HG03565 (cell line): ENCODE measurements at regions not wholly inside any gene's neighbourhood (a gene's known extent, or its start where the extent isn't known, plus 50 kb on each side); places are given as distances from the start of the nearest gene placed in this dataset.

ENCODE experiments used
- ATAC-seq: cut with Tn5 transposase; IDR thresholded peaks from one replicate; pipeline ENCODE4 v1.9.1; 2021; ENCODE audit warnings: mild to moderate bottlenecking, moderate library complexity; ENCODE audit not compliant: unreplicated experiment

- no peak for ATAC-seq
These were observed 178.6 kb upstream of the RBMS1 start for GRCh38 chr2:160672211-160672610.

GRCh38 chr2:160674146-160674750 lies 180.6 kb upstream of the RBMS1 start:
- ATAC-seq, result no peak

GRCh38 chr2:160679686-160680085 lies 186.1 kb upstream of the RBMS1 start:
- ATAC-seq, result no peak

- ATAC-seq, result no peak
These were observed 186.7 kb upstream of the RBMS1 start for GRCh38 chr2:160680294-160680693.

- ATAC-seq, result no peak
These were observed 187.4 kb upstream of the RBMS1 start for GRCh38 chr2:160680974-160681373.

GRCh38 chr2:160683206-160683605 lies 189.6 kb upstream of the RBMS1 start:
- ATAC-seq, result no peak

- no peak for ATAC-seq
These were observed 194.0 kb upstream of the RBMS1 start for GRCh38 chr2:160687629-160688028.

GRCh38 chr2:160689441-160689840 lies 195.8 kb upstream of the RBMS1 start:
- no peak for ATAC-seq

- ATAC-seq, result no peak
These were observed 200.6 kb upstream of the RBMS1 start for GRCh38 chr2:160694221-160694620.

DNA sequence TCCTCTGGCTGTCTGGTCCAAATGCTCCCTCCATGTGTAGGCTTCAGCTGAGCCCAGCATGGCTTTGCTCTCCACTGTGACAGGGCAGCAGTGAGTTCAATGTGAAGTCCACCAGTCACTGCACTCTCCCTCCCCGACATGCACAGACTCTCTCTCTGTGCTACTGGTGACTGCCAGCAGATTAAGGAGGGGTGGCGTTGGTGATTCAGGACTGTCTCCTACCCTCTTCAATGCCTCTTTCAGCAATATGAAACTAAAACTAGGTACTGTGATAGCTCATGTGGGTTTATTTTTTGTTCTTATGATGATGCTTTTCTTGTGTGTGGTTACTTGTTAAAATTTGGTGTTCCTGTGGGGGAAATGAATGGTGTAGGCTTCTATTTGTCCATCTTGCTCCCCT lies 201.0 kb upstream of the RBMS1 start:
- no peak for ATAC-seq

DNA sequence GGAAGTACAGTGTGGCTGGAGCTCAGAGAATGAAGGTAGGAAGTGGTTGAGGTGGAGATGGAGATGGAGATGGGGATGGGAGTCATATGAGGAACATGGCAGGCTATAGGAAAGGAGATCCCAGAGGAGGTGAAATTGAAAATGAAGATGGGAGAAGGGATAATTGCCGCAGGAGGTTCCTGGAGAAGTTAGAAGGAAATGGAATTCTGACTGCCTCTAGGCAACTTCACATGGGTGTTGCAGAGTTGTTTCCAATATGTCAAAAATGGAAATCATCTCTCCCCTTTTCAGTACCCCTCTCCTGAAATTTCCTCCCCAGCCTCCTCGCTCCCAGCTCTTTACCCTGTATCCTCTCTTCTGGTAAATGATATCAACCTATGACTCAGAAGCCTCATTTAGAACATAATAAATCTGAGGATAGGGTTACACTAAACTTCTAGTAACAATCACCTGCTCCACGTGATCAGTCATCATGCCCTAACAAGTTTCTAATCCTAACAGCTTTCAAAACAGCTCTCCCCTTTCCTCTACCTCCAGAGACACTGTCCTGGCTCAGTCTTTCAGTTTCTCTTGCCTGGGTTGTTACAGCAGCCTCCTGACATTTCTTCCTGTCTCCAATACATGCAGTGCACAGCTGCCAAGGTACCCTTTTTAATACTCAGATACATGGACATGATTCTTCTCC lies 201.9 kb upstream of the RBMS1 start:
- ATAC-seq, result no peak

DNA sequence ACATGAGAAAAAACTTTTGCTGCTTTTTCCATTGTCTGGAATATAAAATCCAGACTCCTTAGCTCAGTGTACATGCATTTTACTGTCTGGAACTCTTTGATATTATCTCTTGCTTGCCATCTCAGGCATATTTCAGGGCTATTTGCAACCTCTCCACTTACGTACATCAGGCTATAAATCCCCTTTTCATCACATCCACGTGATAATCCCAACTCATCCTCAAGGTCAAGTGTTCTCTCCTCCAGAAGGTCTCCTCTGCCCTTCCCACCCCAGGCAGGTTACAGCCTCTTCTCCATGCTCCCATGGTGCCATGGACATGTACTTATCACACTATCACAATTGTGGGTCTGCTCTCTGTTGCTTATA lies 202.5 kb upstream of the RBMS1 start:
- no peak for ATAC-seq

DNA sequence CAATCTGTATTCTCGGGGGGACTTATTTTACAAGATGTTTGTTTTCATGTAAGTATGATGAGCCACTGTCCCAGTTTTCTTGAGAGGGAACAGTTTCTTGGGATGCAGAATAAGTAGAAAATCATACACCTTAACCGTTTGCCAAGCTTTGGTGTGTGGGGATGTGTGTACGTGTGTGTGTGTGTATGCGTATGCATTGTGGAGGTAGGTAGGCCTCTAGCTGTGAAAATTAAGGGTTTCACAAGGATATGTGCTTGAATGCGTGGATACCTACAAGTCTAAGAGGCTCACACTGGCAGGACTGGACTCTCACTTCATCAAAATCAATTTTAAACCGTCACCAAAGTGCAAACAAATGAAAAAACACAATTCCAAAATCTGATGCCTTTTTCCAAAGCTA lies 204.2 kb upstream of the RBMS1 start:
- ATAC-seq, result no peak

GRCh38 chr2:160700021-160700814 lies 206.6 kb upstream of the RBMS1 start:
- ATAC-seq, result no peak

GRCh38 chr2:160701822-160702221 lies 208.2 kb upstream of the RBMS1 start:
- no peak for ATAC-seq

DNA sequence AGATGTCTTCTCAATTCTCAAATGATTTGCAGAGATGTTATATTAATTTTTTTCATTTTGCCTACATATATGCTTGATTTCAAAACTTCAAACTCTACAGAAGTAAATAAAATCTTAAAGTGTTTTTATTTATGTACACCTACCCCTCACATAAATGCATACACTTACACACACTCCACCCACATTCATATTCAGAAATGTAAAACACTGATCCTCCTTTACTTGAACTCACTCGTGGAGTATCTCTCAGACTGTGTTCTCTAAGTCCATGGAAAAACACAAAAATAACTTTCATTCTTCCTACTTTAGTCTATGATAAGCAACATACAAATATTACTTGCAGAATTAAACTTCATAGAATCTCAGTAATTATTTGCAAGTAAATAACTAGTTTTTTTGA lies 209.1 kb upstream of the RBMS1 start:
- no peak for ATAC-seq

DNA sequence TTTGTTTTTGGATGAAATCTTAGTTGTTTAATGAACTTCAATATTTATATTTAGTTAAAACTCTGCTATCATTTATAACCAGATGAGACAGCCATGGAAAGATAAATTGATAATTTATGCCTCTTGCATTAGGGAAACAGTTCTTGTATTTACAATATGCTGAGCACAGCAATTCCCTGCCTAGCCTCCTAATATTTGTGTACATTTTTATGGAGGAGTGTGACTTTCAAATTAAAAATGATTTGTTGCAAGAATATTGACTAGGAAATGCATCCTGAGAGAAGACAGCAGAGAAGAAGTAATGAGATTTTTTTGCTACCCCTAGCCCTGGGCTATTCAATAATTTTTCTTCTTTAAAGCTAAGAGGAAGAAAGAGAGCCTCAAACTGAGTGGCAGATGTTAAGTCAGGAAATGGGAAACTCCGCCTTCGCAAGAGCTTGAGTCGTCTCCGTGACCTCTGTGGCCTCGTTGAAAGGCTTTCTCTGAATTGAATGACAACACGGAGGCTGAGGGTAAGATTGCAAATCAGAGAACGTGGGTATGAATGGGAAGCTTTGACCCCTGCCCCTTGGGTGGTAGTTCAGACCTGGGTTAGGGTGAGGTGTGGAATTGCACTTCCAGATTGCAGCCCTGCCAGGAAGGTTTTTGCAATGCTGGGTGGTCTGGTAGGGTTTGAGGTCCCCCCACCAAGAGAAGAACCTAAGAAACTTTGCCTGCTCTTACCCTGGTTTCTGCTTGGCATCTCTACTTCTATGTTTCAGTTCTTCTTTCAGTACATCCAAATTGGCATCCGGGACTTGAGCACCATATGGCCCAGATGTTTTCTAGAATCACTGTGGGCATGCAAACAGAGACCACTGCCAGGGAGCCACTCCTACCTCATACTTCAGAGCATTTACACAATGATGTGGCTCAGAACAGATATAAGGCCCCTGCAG lies 210.3 kb upstream of the RBMS1 start:
- peak; percentile 78 for ATAC-seq

DNA sequence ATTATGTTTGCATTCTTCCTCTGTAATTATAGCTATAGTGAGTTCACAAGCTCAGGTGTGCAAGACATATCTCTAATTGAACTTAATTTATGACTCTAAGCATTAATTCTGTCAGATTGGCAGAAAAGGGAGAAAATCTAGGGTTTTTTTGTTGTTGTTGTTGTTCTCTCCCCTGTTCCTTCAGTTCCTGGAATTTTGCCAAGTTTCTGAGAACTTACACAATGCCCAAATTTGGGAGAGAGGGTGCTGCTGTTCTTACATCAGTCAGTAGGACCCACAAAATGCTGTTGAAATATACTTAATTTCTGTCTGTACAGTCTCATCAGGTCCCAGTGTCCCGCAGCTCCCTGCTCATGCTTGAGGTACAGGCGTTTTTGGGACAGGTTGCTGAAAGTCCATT lies 221.8 kb upstream of the RBMS1 start:
- ATAC-seq, result no peak

DNA sequence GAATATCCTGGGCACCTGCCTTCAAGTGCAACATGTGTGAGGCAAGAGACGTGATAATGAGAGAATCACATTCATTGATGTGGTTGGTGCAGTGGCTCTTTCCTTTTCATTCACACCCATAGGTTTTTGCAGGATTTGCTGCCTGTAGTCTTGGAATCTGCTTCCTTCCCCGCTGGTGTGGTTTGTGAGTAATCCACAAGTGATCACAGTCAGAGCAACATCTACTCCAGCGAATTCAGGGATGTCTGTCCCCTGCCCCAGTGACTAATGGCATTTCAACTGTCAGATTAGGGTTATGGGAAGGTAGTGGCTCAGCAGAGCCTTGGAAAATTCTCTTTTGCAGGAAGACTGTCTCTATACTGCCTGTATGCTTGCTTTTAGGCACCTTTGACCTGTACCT lies 225.5 kb upstream of the RBMS1 start:
- ATAC-seq, result no peak

- no peak for ATAC-seq
These were observed 226.5 kb upstream of the RBMS1 start for GRCh38 chr2:160720098-160720497.
